NCI-H510A treated with DMSO at 0.1 percent for 48 hours (cell line): ENCODE measurements at regions not wholly inside any gene's neighbourhood (a gene's known extent, or its start where the extent isn't known, plus 50 kb on each side); places are given as distances from the start of the nearest gene placed in this dataset.

ENCODE experiments used
- DNase-seq: peaks from one replicate; lab custom pipeline; 2025; lab: John Stamatoyannopoulos, UW

GRCh38 chr2:225340923-225341322 lies 58.6 kb upstream of the NYAP2 start:
- DNase-seq = no peak

- peak; percentile 36 for DNase-seq
These were observed 62.3 kb upstream of the NYAP2 start for GRCh38 chr2:225337183-225337582.

GRCh38 chr2:225334514-225334913 lies 65.0 kb upstream of the NYAP2 start:
- peak; percentile 84 for DNase-seq

GRCh38 chr2:225328192-225328591 lies 71.3 kb upstream of the NYAP2 start:
- DNase-seq = no peak

- DNase-seq = no peak
These were observed 72.5 kb upstream of the NYAP2 start for GRCh38 chr2:225326969-225327368.

- no peak for DNase-seq
These were observed 79.6 kb upstream of the NYAP2 start for GRCh38 chr2:225319872-225320271.

- no peak for DNase-seq
These were observed 81.1 kb upstream of the NYAP2 start for GRCh38 chr2:225318440-225318839.

GRCh38 chr2:225317186-225317585 lies 82.3 kb upstream of the NYAP2 start:
- no peak for DNase-seq

- DNase-seq = no peak
These were observed 88.8 kb upstream of the NYAP2 start for GRCh38 chr2:225310745-225311144.

- DNase-seq = no peak
These were observed 90.0 kb upstream of the NYAP2 start for GRCh38 chr2:225309516-225309915.

- no peak for DNase-seq
These were observed 102.6 kb upstream of the NYAP2 start for GRCh38 chr2:225296951-225297350.

- DNase-seq = no peak
These were observed 104.4 kb upstream of the NYAP2 start for GRCh38 chr2:225295102-225295501.

GRCh38 chr2:225293638-225294037 lies 105.9 kb upstream of the NYAP2 start:
- no peak for DNase-seq

GRCh38 chr2:225290757-225291400 lies 108.6 kb upstream of the NYAP2 start:
- no peak for DNase-seq

GRCh38 chr2:225289659-225290058 lies 109.9 kb upstream of the NYAP2 start:
- no peak for DNase-seq

- DNase-seq = no peak
These were observed 110.5 kb upstream of the NYAP2 start for GRCh38 chr2:225288986-225289385.

GRCh38 chr2:225282858-225283710 lies 116.4 kb upstream of the NYAP2 start:
- DNase-seq = peak; percentile 34

GRCh38 chr2:225276207-225276606 lies 123.3 kb upstream of the NYAP2 start:
- DNase-seq = no peak

GRCh38 chr2:225275443-225275842 lies 124.1 kb upstream of the NYAP2 start:
- no peak for DNase-seq

- DNase-seq = peak; percentile 11
These were observed 124.8 kb upstream of the NYAP2 start for GRCh38 chr2:225274751-225275150.

GRCh38 chr2:225272173-225272572 lies 127.3 kb upstream of the NYAP2 start:
- no peak for DNase-seq

- DNase-seq = peak; percentile 74
These were observed 128.6 kb upstream of the NYAP2 start for GRCh38 chr2:225270861-225271260.

- no peak for DNase-seq
These were observed 129.5 kb upstream of the NYAP2 start for GRCh38 chr2:225270053-225270452.

- no peak for DNase-seq
These were observed 145.1 kb upstream of the NYAP2 start for GRCh38 chr2:225254363-225254762.
